ENCODE measurements at regions not wholly inside any gene's neighbourhood (a gene's known extent, or its start where the extent isn't known, plus 50 kb on each side); places are given as distances from the start of the nearest gene placed in this dataset.

DNA sequence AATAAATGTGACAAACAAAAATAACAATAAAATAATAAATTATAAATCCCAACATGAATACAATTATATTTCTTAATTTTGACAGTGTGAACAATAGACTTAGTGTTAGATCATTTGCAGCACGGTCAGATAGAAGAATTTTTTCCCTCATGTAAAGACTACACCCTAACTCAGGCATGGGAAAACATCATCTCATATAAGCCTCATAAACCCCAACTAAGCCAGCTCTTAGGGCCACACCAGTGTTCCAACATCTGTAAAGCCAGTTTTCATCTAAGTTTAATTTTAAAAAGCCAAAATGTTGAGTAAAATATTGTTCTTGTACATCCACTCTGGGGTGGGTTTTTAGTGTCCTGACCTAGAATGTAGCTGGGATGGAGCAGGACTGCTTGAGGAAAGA, 167.4 kb downstream of the QRSL1 start:
- TF ChIP-seq CTCF (IDR thresholded peaks at IDR 0.05; ENCODE audit: low read depth, low read length), result no peak
- TF ChIP-seq EZH2phosphoT487 (IDR thresholded peaks at IDR 0.05; ENCODE audit: low read depth), result no peak
